ENCODE measurements at regions not wholly inside any gene's neighbourhood (a gene's known extent, or its start where the extent isn't known, plus 50 kb on each side); places are given as distances from the start of the nearest gene placed in this dataset.

DNA sequence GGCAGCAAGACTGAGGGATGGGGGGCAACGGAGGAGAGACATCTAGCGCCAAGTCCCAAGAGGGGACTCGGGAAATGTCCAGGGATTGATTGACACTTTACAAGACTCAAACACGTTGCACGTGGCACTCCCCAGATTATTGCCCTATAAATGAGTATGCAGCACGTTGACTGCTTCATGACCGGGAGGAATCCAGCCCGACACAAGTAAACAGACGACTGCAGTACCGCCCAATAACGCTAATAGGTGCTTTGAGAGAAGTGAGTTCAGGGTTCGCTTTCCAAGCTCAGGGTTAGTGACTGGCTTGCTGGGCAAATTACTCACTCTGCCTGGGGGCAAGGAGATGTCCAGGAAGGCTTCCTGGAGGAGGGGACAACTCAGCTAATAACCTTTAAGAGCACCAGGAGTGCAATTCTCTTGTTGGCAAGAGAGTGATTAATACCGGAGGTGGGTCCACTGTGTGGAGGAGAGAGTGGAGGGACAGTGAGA, 73.3 kb upstream of the MYL10 start (continued):
- TF ChIP-seq, protein P1, sequence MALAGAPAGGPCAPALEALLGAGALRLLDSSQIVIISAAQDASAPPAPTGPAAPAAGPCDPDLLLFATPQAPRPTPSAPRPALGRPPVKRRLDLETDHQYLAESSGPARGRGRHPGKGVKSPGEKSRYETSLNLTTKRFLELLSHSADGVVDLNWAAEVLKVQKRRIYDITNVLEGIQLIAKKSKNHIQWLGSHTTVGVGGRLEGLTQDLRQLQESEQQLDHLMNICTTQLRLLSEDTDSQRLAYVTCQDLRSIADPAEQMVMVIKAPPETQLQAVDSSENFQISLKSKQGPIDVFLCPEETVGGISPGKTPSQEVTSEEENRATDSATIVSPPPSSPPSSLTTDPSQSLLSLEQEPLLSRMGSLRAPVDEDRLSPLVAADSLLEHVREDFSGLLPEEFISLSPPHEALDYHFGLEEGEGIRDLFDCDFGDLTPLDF (CRISPR knock-in tag; IDR thresholded peaks at IDR 0.05), result no peak
- TF ChIP-seq NR3C1 (CRISPR knock-in tag; conservative IDR thresholded peaks at IDR 0.05; ENCODE audit: low read depth), result no peak
- TF ChIP-seq, protein P2, sequence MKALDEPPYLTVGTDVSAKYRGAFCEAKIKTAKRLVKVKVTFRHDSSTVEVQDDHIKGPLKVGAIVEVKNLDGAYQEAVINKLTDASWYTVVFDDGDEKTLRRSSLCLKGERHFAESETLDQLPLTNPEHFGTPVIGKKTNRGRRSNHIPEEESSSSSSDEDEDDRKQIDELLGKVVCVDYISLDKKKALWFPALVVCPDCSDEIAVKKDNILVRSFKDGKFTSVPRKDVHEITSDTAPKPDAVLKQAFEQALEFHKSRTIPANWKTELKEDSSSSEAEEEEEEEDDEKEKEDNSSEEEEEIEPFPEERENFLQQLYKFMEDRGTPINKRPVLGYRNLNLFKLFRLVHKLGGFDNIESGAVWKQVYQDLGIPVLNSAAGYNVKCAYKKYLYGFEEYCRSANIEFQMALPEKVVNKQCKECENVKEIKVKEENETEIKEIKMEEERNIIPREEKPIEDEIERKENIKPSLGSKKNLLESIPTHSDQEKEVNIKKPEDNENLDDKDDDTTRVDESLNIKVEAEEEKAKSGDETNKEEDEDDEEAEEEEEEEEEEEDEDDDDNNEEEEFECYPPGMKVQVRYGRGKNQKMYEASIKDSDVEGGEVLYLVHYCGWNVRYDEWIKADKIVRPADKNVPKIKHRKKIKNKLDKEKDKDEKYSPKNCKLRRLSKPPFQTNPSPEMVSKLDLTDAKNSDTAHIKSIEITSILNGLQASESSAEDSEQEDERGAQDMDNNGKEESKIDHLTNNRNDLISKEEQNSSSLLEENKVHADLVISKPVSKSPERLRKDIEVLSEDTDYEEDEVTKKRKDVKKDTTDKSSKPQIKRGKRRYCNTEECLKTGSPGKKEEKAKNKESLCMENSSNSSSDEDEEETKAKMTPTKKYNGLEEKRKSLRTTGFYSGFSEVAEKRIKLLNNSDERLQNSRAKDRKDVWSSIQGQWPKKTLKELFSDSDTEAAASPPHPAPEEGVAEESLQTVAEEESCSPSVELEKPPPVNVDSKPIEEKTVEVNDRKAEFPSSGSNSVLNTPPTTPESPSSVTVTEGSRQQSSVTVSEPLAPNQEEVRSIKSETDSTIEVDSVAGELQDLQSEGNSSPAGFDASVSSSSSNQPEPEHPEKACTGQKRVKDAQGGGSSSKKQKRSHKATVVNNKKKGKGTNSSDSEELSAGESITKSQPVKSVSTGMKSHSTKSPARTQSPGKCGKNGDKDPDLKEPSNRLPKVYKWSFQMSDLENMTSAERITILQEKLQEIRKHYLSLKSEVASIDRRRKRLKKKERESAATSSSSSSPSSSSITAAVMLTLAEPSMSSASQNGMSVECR (CRISPR knock-in tag; IDR thresholded peaks at IDR 0.05; ENCODE audit: borderline replicate concordance), result no peak
- TF ChIP-seq, protein P3, sequence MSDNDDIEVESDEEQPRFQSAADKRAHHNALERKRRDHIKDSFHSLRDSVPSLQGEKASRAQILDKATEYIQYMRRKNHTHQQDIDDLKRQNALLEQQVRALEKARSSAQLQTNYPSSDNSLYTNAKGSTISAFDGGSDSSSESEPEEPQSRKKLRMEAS (CRISPR knock-in tag; IDR thresholded peaks at IDR 0.05), result no peak

DNA sequence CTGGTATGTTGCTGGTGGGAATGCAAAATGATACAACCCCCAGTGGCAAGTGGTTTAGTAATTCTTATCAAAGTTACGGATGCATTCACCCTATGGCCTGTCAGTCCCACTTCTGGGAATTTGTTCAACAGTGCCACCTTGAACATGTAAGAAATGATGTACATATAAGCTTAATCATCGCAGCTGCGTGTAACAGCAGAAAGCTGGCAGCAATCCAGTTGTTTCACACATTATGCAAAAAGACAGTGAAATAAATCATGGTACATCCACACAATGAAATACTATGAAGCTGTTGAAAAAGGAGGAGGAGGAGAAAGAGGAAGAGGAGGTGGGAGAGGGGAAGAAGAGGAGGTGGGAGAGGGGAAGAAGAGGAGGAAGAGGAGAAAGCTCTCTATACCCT, 76.2 kb upstream of the MYL10 start:
- TF ChIP-seq, protein P4, sequence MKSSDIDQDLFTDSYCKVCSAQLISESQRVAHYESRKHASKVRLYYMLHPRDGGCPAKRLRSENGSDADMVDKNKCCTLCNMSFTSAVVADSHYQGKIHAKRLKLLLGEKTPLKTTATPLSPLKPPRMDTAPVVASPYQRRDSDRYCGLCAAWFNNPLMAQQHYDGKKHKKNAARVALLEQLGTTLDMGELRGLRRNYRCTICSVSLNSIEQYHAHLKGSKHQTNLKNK (CRISPR knock-in tag; IDR thresholded peaks at IDR 0.05), result no peak
- TF ChIP-seq, protein P5, sequence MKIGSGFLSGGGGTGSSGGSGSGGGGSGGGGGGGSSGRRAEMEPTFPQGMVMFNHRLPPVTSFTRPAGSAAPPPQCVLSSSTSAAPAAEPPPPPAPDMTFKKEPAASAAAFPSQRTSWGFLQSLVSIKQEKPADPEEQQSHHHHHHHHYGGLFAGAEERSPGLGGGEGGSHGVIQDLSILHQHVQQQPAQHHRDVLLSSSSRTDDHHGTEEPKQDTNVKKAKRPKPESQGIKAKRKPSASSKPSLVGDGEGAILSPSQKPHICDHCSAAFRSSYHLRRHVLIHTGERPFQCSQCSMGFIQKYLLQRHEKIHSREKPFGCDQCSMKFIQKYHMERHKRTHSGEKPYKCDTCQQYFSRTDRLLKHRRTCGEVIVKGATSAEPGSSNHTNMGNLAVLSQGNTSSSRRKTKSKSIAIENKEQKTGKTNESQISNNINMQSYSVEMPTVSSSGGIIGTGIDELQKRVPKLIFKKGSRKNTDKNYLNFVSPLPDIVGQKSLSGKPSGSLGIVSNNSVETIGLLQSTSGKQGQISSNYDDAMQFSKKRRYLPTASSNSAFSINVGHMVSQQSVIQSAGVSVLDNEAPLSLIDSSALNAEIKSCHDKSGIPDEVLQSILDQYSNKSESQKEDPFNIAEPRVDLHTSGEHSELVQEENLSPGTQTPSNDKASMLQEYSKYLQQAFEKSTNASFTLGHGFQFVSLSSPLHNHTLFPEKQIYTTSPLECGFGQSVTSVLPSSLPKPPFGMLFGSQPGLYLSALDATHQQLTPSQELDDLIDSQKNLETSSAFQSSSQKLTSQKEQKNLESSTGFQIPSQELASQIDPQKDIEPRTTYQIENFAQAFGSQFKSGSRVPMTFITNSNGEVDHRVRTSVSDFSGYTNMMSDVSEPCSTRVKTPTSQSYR (CRISPR knock-in tag; IDR thresholded peaks at IDR 0.05), result no peak
- TF ChIP-seq, protein P6, sequence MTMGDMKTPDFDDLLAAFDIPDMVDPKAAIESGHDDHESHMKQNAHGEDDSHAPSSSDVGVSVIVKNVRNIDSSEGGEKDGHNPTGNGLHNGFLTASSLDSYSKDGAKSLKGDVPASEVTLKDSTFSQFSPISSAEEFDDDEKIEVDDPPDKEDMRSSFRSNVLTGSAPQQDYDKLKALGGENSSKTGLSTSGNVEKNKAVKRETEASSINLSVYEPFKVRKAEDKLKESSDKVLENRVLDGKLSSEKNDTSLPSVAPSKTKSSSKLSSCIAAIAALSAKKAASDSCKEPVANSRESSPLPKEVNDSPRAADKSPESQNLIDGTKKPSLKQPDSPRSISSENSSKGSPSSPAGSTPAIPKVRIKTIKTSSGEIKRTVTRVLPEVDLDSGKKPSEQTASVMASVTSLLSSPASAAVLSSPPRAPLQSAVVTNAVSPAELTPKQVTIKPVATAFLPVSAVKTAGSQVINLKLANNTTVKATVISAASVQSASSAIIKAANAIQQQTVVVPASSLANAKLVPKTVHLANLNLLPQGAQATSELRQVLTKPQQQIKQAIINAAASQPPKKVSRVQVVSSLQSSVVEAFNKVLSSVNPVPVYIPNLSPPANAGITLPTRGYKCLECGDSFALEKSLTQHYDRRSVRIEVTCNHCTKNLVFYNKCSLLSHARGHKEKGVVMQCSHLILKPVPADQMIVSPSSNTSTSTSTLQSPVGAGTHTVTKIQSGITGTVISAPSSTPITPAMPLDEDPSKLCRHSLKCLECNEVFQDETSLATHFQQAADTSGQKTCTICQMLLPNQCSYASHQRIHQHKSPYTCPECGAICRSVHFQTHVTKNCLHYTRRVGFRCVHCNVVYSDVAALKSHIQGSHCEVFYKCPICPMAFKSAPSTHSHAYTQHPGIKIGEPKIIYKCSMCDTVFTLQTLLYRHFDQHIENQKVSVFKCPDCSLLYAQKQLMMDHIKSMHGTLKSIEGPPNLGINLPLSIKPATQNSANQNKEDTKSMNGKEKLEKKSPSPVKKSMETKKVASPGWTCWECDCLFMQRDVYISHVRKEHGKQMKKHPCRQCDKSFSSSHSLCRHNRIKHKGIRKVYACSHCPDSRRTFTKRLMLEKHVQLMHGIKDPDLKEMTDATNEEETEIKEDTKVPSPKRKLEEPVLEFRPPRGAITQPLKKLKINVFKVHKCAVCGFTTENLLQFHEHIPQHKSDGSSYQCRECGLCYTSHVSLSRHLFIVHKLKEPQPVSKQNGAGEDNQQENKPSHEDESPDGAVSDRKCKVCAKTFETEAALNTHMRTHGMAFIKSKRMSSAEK (CRISPR knock-in tag; IDR thresholded peaks at IDR 0.05; ENCODE audit: borderline replicate concordance), result no peak
- TF ChIP-seq TCF7 (CRISPR knock-in tag; IDR thresholded peaks at IDR 0.05; ENCODE audit: low read depth), result no peak
- no peak for TF ChIP-seq MYBL2 (CRISPR knock-in tag; IDR thresholded peaks at IDR 0.05)
- Mint-ChIP-seq H3K36me3 (no peaks in the 10 kb centered on the region), H3K27me3 (ENCODE audit: low read depth) (no peaks in the 10 kb centered on the region), H3K4me1 (peaks cover 6% of the 10 kb centered on the region), H3K4me3 (no peak overlapping the region), H3K27ac (no peak overlapping the region), H3K9me3 (no peaks in the 10 kb centered on the region)
- ChIA-PET POLR2A (no interaction called here), CTCF (interaction anchor here (0.7 kb wide), 1 partner anchor 68 kb away, joined by 4 read pairs; no protein-coding TSS in a partner anchor)
- DNase-seq (ENCODE audit: low spot score) (no peak), ATAC-seq (no peak)
